Heart right ventricle (tissue), 16 donors: ENCODE measurements at regions not wholly inside any gene's neighbourhood (a gene's known extent, or its start where the extent isn't known, plus 50 kb on each side); places are given as distances from the start of the nearest gene placed in this dataset.

ENCODE experiments used
- ATAC-seq, 8 donors: fragments of 200-7000 bp; cut with Tn5 transposase; one replicate each; pipeline ENCODE4 v1.9.1; 2020; ENCODE audit warnings: mild to moderate bottlenecking in 8 of 8, moderate library complexity in 8 of 8, moderate number of reproducible peaks in 1 of 8
- DNase-seq, 2 donors: peaks; one replicate each; pipeline ENCODE4 v3.0.0-alpha.2; 2020
- H3K27ac ChIP-seq, 10 donors: fragments of 200-600 bp; sonication (generic) in 2 of 10; one replicate each; pipeline versions ENCODE4 v1.5.0 to v1.8.0; 2020 to 2022; ENCODE audit warnings: mild to moderate bottlenecking in 3 of 10
- H3K27me3 ChIP-seq, 7 donors: fragments of 200-600 bp; one replicate each; pipeline ENCODE4 v1.8.0; 2021 to 2022; ENCODE audit warnings: mild to moderate bottlenecking in 2 of 7
- H3K36me3 ChIP-seq, 9 donors: fragments of 200-600 bp; sonication (generic) in 1 of 9; one replicate each; pipeline versions ENCODE4 v1.5.0 to v1.8.0; 2020 to 2022; ENCODE audit warnings: mild to moderate bottlenecking in 2 of 9
- H3K4me1 ChIP-seq, 9 donors: fragments of 200-600 bp; sonication (generic) in 1 of 9; one replicate each; pipeline versions ENCODE4 v1.5.0 to v1.8.0; 2020 to 2022; ENCODE audit warnings: mild to moderate bottlenecking in 4 of 9
- H3K4me3 ChIP-seq, 10 donors: fragments of 200-600 bp; sonication (generic) in 2 of 10; one replicate each; pipeline versions ENCODE4 v1.5.0 to v1.8.0; 2020 to 2022; ENCODE audit warnings: mild to moderate bottlenecking in 7 of 10, moderate library complexity in 2 of 10
- H3K9me3 ChIP-seq, 11 donors: fragments of 200-600 bp in 10 of 11; sonication (generic) in 2 of 11; one replicate each; pipeline versions ENCODE4 v1.5.0 to v1.8.0; 2013 to 2022; ENCODE audit warnings: mild to moderate bottlenecking in 2 of 11, control low read depth in 1 of 11, moderate library complexity in 1 of 11
- WGBS, 2 donors: extraction: QIAGEN DNeasy Blood & Tissue Kit; methylation state at CpG; one replicate each; pipeline ENCODE4 v1.1.7; 2013; ENCODE audit warnings: inconsistent platforms in 1 of 2; 5-methylcytosine and 5-hydroxymethylcytosine counted together
- intact Hi-C, 10 donors: fragments of 100-400 bp; cut with DNase I; formaldehyde crosslinking; loops; one replicate each; pipeline versions ENCODE4 v1.11.1 to v1.14.2; 2022
- TF ChIP-seq, protein P1 (sequence below), 9 donors: fragments of 200-600 bp; sonication (generic) in 2 of 9; IDR thresholded peaks; one replicate each; pipeline versions ENCODE4 v1.5.0 to v1.8.0; 2021 to 2022; ENCODE audit warnings: antibody characterized with exemption in 9 of 9, mild to moderate bottlenecking in 5 of 9, moderate library complexity in 1 of 9
- donor health status: Arrhythmogenic right ventricular cardiomyopathy.
- donor health status: ischemic (EF 13 %, LVEDD 7.1; RV severe dilation, severe dysfunction).
- donor health status: healthy with polysubstance abuse.
- donor health status: DM: no; HTN: yes; CAD: no.
- donor health status: DM: no; HTN: no; CAD: no.
- donor health status: ischemic (EF 25% LVEDD 6.9; RV normal size, moderate dysfunction).
- donor health status: ischemic (EF 25% LVEDD 5.7; RV mildly dilated, moderate dysfunction).
- donor health status: healthy.
- donor health status: DM: yes; HTN: yes; CAD: no.
- donor health status: Ischemic cardiomyopathy.
- donor health status: ischemic (EF 35%, LVEDD 5.7; RV mildly dilated, moderate dysfunction).
- donor health status: nonischemic (EF 11% LVEDD 7.7; RV severe dilation, severe dysfunction).
- donor health status: DM: yes; HTN: yes; CAD: no.
- donor health status: PGD.
- donor health status: ischemic (EF 29% LVEDD 5.4; RV normal size, mild dysfunction).
- donor health status: nonischemic (EF 23%, LVEDD 6.1; RV moderate dilation, normal function).

DNA sequence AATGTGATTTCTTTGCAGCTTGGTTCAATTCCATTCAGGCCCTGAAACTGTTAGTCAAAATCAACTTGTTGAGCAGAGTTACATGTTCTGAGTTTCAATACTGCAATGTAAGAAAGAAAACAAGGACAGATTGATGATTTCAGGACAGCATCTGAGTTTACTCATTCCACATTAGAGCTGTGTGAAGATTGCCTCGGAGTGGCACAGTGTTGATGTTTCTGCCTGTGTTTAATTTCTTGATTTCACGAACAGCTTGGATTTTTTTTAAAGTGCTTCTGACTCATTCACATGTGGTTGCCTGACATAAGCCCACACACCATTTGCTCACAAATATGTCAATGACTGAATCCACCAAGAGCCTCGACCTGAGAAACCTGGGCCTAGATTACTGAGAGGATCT is 101.2 kb upstream of the PARD3 start:
- Histone ChIP-seq H3K4me1 (no peaks in the 10 kb centered on the region), H3K4me3 (no peak overlapping the region), H3K36me3 (no peaks in the 10 kb centered on the region), H3K27me3 (peaks cover 0 to 12% (median 0%) of the 10 kb centered on the region in 7 donors), H3K9me3 (no peaks in the 10 kb centered on the region), H3K27ac (no peak overlapping the region)
- DNase-seq (no peak), ATAC-seq (no peak)
- intact Hi-C loops: no loop called here
- TF ChIP-seq, protein P1, sequence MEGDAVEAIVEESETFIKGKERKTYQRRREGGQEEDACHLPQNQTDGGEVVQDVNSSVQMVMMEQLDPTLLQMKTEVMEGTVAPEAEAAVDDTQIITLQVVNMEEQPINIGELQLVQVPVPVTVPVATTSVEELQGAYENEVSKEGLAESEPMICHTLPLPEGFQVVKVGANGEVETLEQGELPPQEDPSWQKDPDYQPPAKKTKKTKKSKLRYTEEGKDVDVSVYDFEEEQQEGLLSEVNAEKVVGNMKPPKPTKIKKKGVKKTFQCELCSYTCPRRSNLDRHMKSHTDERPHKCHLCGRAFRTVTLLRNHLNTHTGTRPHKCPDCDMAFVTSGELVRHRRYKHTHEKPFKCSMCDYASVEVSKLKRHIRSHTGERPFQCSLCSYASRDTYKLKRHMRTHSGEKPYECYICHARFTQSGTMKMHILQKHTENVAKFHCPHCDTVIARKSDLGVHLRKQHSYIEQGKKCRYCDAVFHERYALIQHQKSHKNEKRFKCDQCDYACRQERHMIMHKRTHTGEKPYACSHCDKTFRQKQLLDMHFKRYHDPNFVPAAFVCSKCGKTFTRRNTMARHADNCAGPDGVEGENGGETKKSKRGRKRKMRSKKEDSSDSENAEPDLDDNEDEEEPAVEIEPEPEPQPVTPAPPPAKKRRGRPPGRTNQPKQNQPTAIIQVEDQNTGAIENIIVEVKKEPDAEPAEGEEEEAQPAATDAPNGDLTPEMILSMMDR (IDR thresholded peaks at IDR 0.05): no peak
- 66 to 74% methylated on average over 3 of the region's 3 CpGs for WGBS, 2 donors

DNA sequence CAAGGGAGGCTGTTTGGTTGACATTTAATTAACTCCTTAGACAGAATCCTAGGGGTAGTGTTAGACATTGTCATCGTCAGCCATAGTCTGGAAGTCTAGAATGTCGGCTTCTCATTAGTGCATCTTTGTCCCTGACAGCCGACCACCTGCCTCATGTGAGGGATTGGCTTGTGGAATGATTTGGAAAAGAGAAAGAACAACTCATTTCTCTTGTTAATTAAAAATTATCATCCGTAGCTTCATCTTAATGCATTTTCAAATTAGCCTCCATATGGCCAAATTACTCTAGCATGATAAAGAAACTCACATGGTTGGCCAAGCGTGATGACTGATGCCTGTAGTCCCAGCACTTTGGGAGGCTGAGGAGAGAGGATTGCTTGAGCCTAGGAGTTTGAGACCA is 97.7 kb upstream of the PARD3 start:
- DNase-seq: no peak
- TF ChIP-seq, protein P1 (IDR thresholded peaks at IDR 0.05): no peak
- Histone ChIP-seq H3K27ac (no peak overlapping the region), H3K9me3 (no peaks in the 10 kb centered on the region), H3K36me3 (no peaks in the 10 kb centered on the region), H3K4me1 (peaks cover 0 to 11% (median 0%) of the 10 kb centered on the region in 9 donors), H3K4me3 (no peak overlapping the region), H3K27me3 (peaks cover 0 to 5% (median 0%) of the 10 kb centered on the region in 7 donors)
- WGBS, 2 donors: 93 to 95% methylated on average over 5 of the region's 5 CpGs
- ATAC-seq: no peak
- intact Hi-C loops: no loop called here

DNA sequence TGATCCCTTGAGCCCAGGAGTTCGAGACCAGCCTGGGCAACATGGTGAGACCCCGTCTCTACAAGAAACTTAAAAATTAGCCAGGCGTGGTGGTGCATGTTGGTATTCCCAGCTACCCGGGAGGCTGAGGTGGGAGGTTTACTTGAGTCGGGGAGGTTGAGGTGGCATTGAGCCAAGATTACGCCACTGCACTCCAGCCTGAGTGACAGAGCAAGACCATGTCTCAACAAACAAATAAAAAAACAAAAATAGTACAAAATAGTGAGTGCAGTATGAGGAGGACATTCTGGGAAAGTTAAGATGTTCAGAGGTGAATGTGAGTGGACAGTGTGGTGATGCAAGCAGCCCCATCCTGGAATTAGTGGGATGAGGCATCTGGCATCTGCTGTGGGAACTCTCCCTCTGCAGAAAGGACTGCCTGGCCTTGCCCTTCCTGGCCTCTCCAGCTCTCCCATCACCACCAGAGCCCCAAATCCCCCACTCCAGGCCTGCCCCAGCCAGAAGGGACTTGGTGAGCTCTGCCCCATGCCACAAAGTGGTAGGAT is 96.6 kb upstream of the PARD3 start:
- Histone ChIP-seq H3K27me3 (no peaks in the 10 kb centered on the region), H3K4me1 (peaks cover 0 to 14% (median 0%) of the 10 kb centered on the region in 9 donors), H3K36me3 (no peaks in the 10 kb centered on the region), H3K9me3 (no peaks in the 10 kb centered on the region), H3K27ac (no peak overlapping the region), H3K4me3 (no peak overlapping the region)
- 87 to 88% methylated on average over 6 of the region's 6 CpGs for WGBS, 2 donors
- TF ChIP-seq, protein P1 (IDR thresholded peaks at IDR 0.05): no peak
- no peak for DNase-seq
- intact Hi-C loops: no loop called here
- ATAC-seq: no peak

DNA sequence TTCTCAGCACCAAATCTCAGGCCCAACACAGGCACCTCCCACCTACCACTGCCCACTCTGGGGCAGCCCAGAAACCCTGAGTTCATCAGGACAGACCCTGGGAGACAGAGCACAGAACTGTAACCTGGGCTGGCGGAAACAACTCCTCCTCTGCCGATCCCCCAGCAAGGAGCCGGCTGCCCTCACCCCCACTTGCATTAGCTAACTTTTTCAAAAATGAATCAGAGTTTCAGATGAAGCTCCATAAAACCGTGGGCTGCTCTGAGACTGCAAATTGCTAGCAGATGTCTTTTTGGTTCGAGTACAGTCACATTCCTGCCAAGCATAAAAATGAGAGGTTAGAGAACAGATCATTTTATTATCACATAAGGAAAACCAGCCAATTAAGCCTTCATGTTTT is 93.4 kb upstream of the PARD3 start:
- intact Hi-C loops: no loop called here
- Histone ChIP-seq H3K27me3 (no peaks in the 10 kb centered on the region), H3K4me3 (no peak overlapping the region), H3K27ac (no peak overlapping the region), H3K4me1 (peaks cover 0 to 14% (median 0%) of the 10 kb centered on the region in 9 donors), H3K9me3 (no peaks in the 10 kb centered on the region), H3K36me3 (no peaks in the 10 kb centered on the region)
- WGBS, 2 donors: 67 to 81% methylated on average over 5 of the region's 5 CpGs
- ATAC-seq (peak in 2 of 8 donors; percentile 16 to 45), DNase-seq (no peak)
- TF ChIP-seq, protein P1 (IDR thresholded peaks at IDR 0.05): no peak
